Urinary bladder (tissue), 3 donors: ENCODE measurements at regions not wholly inside any gene's neighbourhood (a gene's known extent, or its start where the extent isn't known, plus 50 kb on each side); places are given as distances from the start of the nearest gene placed in this dataset.
A peak's percentile ranks its signal among the peaks of the same experiment; 100 is the strongest.

Experiments used
- DNase-seq: peaks from one replicate; pipeline ENCODE4 v3.0.0-alpha.2; 2015; ENCODE audit errors: extremely low spot score
- H3K27ac ChIP-seq: one replicate; pipeline ENCODE4 v1.5.1; 2013; ENCODE audit warnings: low read depth, mild to moderate bottlenecking, moderate library complexity
- H3K36me3 ChIP-seq: one replicate; pipeline ENCODE4 v1.6.1; 2013; ENCODE audit warnings: mild to moderate bottlenecking, moderate library complexity; ENCODE audit not compliant: insufficient read depth
- H3K4me1 ChIP-seq: one replicate; pipeline ENCODE4 v1.6.1; 2013; ENCODE audit warnings: mild to moderate bottlenecking, moderate library complexity; ENCODE audit not compliant: insufficient read depth
- H3K4me3 ChIP-seq: one replicate; pipeline ENCODE4 v1.5.1; 2013; ENCODE audit warnings: low read depth, low read length
- WGBS: extraction: QIAGEN DNeasy Blood & Tissue Kit; methylation state at CpG from one replicate; pipeline ENCODE4 v1.1.7; 2013; 5-methylcytosine and 5-hydroxymethylcytosine counted together
- donor health status: healthy with polysubstance abuse.
- donor health status: healthy.

- DNase-seq = no peak
- Histone ChIP-seq H3K4me3 (no peak overlapping the region), H3K27ac (no peak overlapping the region), H3K4me1 (no peaks in the 10 kb centered on the region), H3K36me3 (no peaks in the 10 kb centered on the region)
- 47% methylated on average over 20 of the region's 20 CpGs for WGBS
Observed at GRCh38 chr7:155360495-155361345, 63.0 kb downstream of the INSIG1 start.

GRCh38 chr7:155361346-155361680 is 63.6 kb downstream of the INSIG1 start:
- 47% methylated on average over 12 of the region's 12 CpGs for WGBS
- Histone ChIP-seq H3K4me1 (no peaks in the 10 kb centered on the region), H3K36me3 (no peaks in the 10 kb centered on the region), H3K4me3 (no peak overlapping the region), H3K27ac (no peak overlapping the region)
- DNase-seq = no peak

GRCh38 chr7:155361947-155362346 is 64.3 kb downstream of the INSIG1 start:
- WGBS = 90% methylated on average over 7 of the region's 7 CpGs
- no peak for DNase-seq
- Histone ChIP-seq H3K4me3 (no peak overlapping the region), H3K27ac (no peak overlapping the region), H3K36me3 (no peaks in the 10 kb centered on the region), H3K4me1 (no peaks in the 10 kb centered on the region)

DNA sequence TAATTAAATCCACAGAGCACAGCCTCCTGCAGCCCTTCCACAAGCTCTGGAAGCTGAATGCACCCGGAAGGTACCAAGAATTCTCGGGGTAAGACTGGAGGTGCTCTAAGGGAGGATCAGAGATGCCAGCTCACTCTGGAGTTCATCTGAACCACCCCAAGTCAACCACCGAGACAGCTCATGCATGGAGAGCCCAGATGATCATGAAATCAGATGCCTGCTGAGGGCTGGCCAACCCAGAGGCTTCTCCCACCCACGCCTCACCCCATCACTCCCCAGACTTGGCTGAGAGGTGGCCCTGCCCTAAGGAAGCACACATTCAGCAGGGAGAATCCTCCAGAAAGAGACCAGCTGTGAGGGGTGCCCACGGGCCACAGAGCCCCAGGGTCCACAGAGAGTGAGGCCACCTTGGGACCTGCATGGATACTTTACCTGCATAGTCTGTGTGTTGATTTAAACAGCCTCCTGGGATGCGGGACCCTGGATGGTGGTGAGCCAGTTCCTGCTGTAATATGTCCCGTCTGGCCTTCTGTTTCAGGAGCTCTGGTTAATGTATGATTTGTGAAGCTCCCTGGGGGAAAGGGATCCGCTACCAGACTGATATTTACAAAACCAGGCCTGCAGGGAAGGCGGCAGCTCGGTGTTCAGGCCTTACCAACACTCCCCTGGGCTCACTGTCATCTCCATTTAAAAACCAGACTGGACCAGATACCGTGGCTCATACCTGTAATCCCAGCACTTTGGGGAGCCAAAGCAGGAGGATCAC is 64.9 kb downstream of the INSIG1 start:
- no peaks in the 10 kb centered on the region for H3K36me3 ChIP-seq
- 72% methylated on average over 11 of the region's 11 CpGs for WGBS

DNA sequence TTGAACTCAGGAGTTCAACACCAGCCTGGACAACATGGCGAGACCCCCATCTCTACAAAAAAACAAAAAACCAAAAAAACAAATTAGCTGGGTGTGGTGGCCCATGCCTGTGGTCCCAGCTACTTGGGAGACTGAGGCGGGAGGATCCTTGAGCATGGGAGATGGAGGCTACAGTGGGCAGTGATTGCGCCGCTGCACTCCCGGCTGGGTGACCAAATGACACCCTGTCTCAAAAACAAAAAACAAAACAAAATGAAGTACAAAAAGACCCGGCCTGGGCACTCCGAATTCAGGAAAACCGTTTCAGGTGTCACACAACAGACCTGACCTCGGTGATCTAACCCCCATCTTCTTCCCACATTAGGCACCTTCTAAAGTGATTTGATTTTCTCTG is 65.5 kb downstream of the INSIG1 start:
- WGBS = 93% methylated on average over 9 of the region's 9 CpGs
- Histone ChIP-seq H3K4me1 (no peaks in the 10 kb centered on the region), H3K36me3 (no peaks in the 10 kb centered on the region), H3K27ac (no peak overlapping the region), H3K4me3 (no peak overlapping the region)
- DNase-seq = no peak

More for the DNA sequence above, 64.9 kb downstream of the INSIG1 start:
- Histone ChIP-seq H3K4me1 (no peaks in the 10 kb centered on the region), H3K27ac (no peak overlapping the region), H3K4me3 (no peak overlapping the region)
- no peak for DNase-seq

DNA sequence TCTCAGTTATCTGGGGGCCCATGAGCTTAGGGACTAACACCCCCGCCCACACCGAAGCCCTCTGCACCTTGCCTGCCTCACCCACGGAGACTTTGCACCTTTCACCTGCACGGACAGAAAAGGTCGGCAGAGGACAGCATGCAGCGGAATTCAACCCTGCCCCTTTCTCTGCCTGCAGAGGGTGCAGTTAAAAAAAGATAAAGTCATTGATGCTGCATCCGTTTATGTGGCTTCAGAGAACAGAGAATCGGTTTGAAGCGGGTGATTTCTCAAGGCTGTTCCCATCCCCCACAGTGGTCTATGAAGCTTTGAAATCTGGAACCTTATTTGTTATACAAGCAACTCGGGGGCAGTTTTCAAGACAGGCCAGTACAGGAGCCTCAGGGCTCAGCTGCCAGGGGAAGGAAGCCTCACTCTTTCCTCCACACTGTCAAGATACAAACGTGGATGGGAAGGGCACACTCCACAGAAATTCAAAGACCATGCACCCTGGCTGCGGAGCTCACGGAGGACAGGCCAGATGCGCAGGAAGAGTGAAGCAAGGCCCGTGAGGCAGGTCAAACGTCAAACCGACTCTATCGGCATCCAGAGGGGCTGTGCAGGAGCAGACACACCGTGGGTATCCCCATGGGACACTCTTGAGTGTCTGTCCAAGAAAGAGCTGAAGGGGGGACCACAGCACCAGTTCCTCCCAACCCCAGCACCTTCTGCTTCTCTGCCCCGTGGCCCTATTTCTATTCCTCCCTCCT is 66.3 kb downstream of the INSIG1 start:
- Histone ChIP-seq H3K27ac (no peak overlapping the region), H3K36me3 (no peaks in the 10 kb centered on the region), H3K4me3 (no peak overlapping the region), H3K4me1 (no peaks in the 10 kb centered on the region)
- WGBS = 48% methylated on average over 20 of the region's 20 CpGs
- DNase-seq = no peak

GRCh38 chr7:155365146-155365874 is 67.6 kb downstream of the INSIG1 start:
- no peak overlapping the region for H3K4me3 ChIP-seq
- WGBS = 46% methylated on average over 12 of the region's 12 CpGs
- H3K4me1 ChIP-seq = no peaks in the 10 kb centered on the region
- no peak for DNase-seq
- no peaks in the 10 kb centered on the region for H3K36me3 ChIP-seq
- H3K27ac ChIP-seq = no peak overlapping the region

DNA sequence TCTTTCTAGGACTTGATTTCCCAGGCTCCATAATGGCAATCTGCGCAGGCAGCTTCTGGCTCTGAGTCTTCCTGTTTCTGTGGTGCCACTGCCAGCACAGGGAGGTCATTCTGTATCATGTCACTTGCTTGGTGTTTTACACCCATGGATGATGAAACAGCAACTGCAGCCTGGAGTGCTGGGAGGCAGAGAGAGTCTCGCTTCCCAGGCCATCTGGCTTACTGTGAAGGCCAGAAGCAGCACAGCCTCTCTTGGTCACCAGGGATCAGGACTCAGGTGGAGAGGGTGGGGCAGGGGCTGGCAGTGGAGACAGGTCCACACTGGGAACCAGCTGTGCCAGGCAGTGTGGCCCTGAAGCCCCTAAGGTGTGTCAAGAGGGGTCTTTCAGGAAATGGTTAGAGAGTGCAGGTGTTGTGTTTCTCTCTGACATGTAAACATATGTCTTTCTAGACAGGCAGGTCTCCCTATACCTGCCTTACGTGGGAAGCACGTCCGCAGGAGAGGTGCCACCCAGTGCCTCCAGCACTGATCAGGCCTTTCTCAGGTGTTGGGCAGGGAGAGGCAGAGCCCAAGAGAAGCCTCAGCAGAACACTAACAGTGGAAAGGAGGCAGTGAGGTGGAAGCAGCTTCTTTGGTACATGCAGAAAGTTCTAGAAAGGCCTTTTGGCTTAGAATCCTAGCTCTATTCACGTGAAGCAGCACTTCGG is 71.4 kb downstream of the INSIG1 start:
- 73% methylated on average over 7 of the region's 7 CpGs for WGBS
- no peaks in the 10 kb centered on the region for H3K36me3 ChIP-seq
- no peaks in the 10 kb centered on the region for H3K4me1 ChIP-seq
- H3K4me3 ChIP-seq = no peak overlapping the region
- H3K27ac ChIP-seq = no peak overlapping the region
- DNase-seq = no peak

GRCh38 chr7:155369766-155370165 is 72.1 kb downstream of the INSIG1 start:
- Histone ChIP-seq H3K4me3 (no peak overlapping the region), H3K36me3 (no peaks in the 10 kb centered on the region), H3K4me1 (no peaks in the 10 kb centered on the region), H3K27ac (no peak overlapping the region)
- DNase-seq = no peak
- WGBS = 37% methylated on average over 15 of the region's 15 CpGs

GRCh38 chr7:155371331-155371883 is 73.7 kb downstream of the INSIG1 start:
- no peak for DNase-seq

GRCh38 chr7:155371884-155372781 is 74.5 kb downstream of the INSIG1 start:
- Histone ChIP-seq H3K27ac (no peak overlapping the region), H3K36me3 (no peaks in the 10 kb centered on the region), H3K4me1 (no peaks in the 10 kb centered on the region), H3K4me3 (peak overlapping the region; percentile 15)
- 2% methylated on average over 82 of the region's 82 CpGs for WGBS
- no peak for DNase-seq

More at GRCh38 chr7:155371331-155371883, 73.7 kb downstream of the INSIG1 start:
- H3K36me3 ChIP-seq = no peaks in the 10 kb centered on the region
- no peak overlapping the region for H3K4me3 ChIP-seq
- WGBS = 11% methylated on average over 21 of the region's 21 CpGs
- H3K27ac ChIP-seq = no peak overlapping the region
- H3K4me1 ChIP-seq = no peaks in the 10 kb centered on the region
